GM21529 (cell line): ENCODE measurements at regions not wholly inside any gene's neighbourhood (a gene's known extent, or its start where the extent isn't known, plus 50 kb on each side); places are given as distances from the start of the nearest gene placed in this dataset.
"Not testable (repeated sequence)": the region's sequence is repeated elsewhere in the genome, so short reads cannot be mapped to it uniquely, and the experiment has no call there.

Experiments used
- ATAC-seq: cut with Tn5 transposase; IDR thresholded peaks from one replicate; pipeline ENCODE4 v1.9.1; 2021; ENCODE audit not compliant: unreplicated experiment

- ATAC-seq, result no peak
Observed at GRCh38 chr21:14829685-14830084, 235.1 kb downstream of the NRIP1 start.

DNA sequence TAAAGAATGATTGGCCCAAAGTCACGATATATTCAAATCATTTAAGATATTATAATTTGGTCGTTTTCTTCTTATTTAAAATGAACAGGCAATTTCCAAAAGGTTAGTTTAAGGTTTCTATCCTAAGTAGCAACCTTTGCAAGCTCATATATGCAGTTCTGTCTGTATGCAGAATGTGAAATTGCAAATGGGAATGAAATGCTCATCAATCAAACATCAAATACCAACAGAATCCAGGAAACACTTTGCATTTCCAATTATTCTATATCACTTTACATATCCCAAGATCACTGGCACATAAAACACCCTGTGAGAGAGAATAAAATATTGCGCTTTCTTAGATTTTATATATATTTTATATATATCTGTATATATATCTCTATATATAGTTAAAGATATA lies 237.3 kb downstream of the NRIP1 start:
- ATAC-seq, result no peak

DNA sequence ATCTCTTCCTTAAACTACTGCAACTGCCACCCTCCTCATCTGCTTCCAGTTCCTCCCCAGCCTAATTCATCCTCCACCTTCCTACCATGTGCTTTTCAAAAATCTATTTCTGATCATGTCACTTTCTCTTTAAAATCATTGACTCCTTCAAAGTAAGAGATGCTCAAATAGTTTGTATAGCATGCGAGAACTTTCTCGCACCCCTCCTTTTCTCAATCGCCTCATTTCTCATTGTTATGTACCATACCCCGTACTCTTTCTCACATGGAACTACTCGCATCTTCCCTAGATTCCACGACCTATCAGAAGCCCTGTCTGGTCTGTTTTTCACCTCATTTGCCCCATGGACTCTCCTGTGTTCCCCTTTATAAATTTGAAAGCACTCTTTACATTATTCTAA lies 238.2 kb downstream of the NRIP1 start:
- ATAC-seq, result no peak

- peak; percentile 75 for ATAC-seq
Observed at GRCh38 chr21:14825514-14825974, 239.3 kb downstream of the NRIP1 start.

DNA sequence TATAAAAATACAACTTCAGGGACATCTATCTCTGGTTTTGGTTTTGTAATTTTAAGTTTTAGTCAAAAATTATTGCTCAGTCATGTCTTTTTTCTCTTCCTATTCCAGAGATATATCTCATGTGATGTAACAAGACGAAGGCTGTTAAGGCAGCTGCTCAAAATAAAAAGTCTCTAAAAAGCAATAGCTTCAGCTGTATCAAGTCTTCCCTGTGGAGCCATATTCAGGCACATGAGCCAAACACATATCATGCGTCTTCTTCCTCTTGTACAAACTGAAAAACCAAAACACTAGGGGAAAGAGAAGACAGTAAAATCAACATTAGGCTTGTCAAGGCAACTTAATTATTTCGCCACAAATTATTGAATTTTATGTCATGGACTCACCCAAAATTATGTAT lies 240.7 kb downstream of the NRIP1 start:
- no peak for ATAC-seq

DNA sequence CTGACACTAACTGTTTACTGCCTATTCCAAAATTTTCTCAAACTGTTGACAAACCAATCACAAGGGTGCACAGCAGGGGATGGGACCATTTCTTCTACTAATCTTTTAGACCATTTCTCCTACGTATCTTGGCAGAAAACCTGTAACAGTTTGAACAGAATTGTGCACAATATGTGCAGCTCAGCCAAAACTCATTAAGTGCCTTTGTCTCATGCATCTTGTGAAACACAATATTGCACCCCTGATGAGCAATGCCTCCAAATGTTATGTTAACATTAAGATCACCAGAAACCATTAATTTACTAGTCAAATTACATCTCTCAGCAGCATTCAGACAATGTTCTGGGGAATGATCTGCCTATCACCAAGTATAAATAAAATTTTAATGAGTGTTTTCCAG lies 247.5 kb downstream of the NRIP1 start:
- ATAC-seq, result no peak

DNA sequence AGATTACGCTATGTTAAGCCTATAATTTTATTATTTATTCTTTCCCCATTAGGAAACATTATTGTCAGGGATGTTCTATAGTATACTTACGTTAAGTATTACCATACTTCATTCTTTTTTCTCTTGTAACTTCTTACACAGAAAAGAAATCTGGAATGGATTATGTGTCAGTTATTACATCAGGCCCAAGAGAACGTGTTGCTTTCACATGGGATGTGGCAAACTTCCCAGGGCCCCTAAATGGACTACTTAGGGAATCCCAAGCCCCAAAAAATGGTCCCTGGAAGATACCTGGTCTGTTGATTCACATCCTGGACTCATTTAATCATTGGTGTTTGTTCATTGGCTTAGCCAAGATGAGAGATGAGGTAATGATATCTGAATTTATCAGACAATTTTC lies 249.8 kb downstream of the NRIP1 start:
- ATAC-seq, result no peak

GRCh38 chr21:14814282-14814681 lies 250.5 kb downstream of the NRIP1 start:
- no peak for ATAC-seq

GRCh38 chr21:14804170-14804569 lies 258.1 kb upstream of the SAMSN1 start:
- not testable (repeated sequence) for ATAC-seq

GRCh38 chr21:14797543-14797942 lies 251.4 kb upstream of the SAMSN1 start:
- no peak for ATAC-seq

GRCh38 chr21:14787312-14787711 lies 241.2 kb upstream of the SAMSN1 start:
- no peak for ATAC-seq

DNA sequence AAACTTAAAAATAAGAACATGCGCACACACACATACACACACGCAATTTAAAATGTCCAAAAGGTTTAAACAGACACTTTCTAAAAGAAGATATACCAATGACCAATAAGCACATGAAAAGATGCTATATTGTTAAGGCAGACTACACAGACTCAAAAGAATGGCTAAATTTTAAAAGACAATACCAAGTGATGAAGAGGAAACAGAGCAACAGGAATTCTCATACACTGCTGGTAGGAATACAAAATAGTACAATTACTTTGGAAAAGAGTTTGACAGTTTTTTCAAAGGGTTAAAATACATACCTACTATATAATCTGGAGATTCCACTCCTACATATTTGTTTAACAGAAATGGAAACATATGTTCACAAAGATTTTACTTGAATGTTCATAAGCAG lies 239.6 kb upstream of the SAMSN1 start:
- no peak for ATAC-seq

DNA sequence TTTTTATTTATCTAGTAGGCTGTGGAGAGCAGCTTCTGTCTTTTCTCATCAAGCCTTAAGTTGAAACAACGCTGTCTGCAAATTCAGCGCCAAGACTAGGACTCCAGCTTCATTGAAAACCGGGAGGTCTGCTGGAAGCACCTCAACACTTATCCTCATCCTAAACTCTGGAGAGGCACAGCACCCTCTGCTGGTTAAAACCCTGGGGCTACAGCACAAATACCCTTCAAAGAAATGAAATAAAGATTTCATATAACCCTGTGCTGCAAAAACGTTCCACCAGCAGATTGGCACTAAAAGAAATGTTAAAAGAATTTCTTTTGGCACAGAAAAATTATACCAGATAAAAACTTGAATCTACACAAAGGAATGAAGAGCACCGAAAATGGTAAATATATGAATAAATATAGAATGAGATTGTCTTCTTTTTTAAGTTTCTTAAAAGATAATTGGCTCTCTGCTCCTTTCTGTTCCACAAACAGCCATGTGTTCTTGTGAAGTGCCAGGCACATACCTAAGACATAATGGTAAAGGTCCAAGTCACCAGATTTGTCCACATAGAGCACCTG lies 227.7 kb upstream of the SAMSN1 start:
- ATAC-seq, result no peak

DNA sequence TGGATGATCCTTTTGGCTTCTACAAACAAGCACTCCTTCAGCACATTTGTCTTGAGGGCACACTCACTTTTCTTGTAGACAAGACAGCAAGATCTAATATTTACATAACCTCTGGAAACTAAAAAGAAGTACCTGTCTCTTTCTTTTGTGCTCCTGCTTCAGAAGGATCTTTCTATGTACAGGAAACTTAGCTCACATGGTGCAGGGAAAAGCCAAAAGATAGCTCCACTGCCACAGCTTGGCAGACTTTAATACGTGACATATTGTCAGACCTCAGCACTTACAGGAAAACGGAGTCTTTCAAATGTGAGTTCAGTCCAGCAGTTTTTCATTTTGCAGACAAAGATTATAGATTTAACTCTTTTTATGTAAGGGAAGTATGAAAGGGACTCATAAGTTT lies 225.5 kb upstream of the SAMSN1 start:
- ATAC-seq, result no peak

GRCh38 chr21:14768042-14768441 lies 221.9 kb upstream of the SAMSN1 start:
- no peak for ATAC-seq

- ATAC-seq, result no peak
Observed at GRCh38 chr21:14767192-14767852, 221.2 kb upstream of the SAMSN1 start.

DNA sequence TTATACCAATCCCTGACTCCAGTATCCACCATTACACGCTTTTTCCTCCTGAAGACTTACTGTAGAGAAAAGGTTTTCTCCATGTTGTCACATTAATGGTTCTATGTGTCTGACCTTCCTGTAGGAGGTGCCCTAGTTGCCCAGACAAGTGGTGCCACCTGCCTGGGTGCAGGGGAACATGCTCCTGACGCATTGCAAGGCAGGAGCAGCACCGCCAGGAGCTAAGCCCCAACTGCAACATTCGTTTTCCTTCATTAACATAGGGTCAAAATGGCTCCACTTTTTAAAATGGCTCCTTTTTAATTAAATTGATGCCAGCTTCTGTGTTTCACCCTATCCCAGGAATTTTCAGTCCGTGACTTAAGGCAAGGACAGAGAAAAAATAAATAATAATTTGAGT lies 220.1 kb upstream of the SAMSN1 start:
- ATAC-seq, result no peak

GRCh38 chr21:14763695-14764064 lies 217.6 kb upstream of the SAMSN1 start:
- peak; percentile 6 for ATAC-seq

DNA sequence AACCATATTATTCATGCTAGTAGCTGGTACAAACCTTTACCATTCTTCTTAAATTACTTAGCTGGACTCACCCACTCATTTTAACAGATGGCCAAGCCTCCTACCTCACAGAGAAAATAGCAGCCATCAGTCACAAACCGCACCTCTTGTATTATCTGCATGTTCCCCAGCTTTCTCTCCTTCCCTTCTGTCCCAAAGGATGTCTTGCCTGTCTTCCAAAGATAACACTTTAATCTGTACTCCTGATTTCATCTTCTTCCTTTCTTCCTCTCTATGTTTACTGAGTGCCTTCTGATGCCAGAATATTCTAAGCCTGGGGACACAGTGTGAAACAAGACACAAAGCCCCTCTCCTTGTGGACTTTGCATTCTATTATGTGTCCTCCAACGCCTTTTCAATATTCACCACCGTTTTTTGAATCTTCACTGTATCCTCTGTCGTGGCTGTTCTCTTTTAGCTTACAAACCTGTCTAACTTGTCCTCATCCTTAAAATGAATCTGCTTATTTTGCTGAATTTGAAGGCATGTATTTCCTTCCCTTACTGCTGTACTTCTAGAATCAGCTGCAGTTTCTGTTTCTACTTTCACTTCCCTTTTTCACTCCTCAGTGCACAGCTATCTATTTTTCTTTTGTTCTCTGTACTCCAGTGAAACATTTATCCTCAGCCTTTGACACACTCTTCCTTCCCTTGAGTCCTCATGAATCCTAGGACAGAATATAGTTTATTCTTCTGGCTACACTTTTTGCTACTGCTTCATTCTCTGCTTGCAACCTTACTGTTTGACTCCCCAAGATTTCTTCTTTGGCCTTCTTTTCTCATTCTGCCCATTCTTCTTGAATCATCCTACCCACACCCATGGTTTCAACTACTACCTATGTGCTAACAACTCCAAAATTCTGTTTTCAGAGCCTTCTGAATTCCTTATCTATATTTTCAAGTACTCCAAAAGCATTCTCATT lies 216.9 kb upstream of the SAMSN1 start:
- ATAC-seq, result peak; percentile 97

DNA sequence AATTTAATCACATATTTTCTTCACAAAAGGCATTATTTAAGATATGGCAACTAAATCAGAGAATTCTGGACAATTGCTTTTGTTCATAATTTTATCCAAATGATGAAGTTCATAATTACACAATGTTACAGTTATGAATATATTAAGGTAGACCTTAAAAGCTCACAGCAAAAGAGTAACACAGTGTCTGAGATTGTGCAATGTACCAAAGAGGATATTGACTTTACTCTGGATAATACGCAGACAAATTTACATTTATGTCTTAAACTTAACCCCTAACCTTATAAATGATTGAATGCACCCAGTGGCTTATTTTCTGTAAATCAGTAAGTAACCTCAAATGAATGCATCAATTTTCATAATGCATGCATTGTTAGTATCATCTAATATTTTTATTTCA lies 216.2 kb upstream of the SAMSN1 start:
- no peak for ATAC-seq

- no peak for ATAC-seq
Observed at GRCh38 chr21:14759285-14759684, 213.2 kb upstream of the SAMSN1 start.

DNA sequence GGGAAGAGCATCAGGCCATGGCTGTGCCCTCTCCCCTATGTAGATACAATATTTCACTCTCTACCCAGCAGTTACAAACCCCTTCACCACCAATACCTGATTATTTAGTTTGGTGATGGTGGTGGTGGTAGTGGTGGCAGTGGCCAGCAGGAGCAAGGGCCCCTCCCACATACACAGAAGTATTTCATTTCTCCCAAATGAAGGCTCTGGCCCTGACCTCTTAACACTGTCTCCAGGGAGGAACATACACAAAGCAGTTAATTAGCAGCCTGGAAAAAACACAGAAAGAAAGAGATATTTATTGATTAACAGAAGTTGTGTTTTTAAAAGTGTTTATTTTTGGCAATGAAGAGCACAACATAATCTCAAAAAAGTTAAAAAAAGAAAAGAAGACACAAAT lies 212.7 kb upstream of the SAMSN1 start:
- no peak for ATAC-seq
